Dedifferentiated amniotic fluid mesenchymal stem cell (primary cell): ENCODE measurements at regions not wholly inside any gene's neighbourhood (a gene's known extent, or its start where the extent isn't known, plus 50 kb on each side); places are given as distances from the start of the nearest gene placed in this dataset.
"Not testable (repeated sequence)": the region's sequence is repeated elsewhere in the genome, so short reads cannot be mapped to it uniquely, and the experiment has no call there.

Experiments used
- DNase-seq: peaks from one replicate; pipeline ENCODE4 v3.0.0-alpha.2; 2016; ENCODE audit errors: extremely low spot score

DNA sequence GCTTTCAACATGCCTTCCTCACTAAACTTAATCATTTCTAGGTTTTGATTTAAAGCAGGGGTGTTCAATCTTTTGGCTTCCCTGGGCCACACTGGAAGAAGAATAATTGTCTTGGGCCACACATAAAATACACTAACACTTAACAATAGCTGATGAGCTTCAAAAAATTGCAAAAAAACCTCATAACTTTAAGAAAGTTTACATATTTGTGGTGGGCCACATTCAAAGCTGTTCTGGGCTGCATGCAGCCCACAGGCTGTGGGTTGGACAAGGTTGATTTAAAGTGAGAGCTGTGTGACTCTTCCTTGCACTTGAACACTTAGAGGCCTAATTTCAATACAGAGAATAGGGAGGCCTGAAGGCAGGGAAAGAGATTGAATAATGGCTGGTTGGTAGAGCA, 598.3 kb downstream of the EFNA5 start:
- DNase-seq: no peak

GRCh38 chr5:107068782-107069181, 602.0 kb downstream of the EFNA5 start:
- DNase-seq: no peak

DNA sequence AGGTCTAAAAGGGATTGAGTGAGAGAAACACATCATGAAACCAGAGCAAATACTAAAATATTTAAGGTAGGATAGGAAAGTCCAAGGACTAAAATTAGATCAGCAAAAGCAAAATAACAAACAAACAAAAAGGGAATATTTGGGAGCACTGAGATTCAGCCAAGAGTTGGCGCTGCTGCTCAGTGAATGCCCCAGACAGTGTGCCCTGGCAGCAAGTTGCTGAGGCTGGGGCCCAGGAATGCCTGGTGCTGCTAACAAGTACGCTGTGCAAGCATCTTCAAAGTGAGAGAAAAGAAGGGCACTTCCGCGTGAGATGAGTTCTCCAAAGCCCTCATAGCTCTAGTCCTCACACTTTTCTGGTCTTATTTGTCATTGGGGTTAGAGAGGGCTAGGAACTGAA, 603.3 kb downstream of the EFNA5 start:
- no peak for DNase-seq

- DNase-seq: no peak
Measured at GRCh38 chr5:107063511-107063910, 607.2 kb downstream of the EFNA5 start.

DNA sequence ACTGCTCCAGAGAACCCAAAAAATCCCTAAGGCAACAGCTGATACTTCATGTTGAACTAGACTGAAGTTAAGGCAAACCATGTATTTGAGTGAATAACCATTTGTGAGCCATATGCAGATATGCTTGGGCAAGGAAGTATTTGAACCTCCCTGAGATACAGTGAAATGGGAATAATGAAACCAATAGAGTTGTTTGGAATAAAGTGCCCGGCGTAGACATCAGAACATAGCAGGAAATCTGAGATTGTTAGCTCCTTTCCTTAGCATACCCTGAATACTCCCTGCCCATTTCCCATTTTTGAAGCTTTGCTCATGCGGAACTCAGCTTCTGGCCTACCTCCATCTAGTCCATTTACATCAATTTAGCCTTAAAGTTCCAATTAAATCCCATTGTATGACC, 611.9 kb downstream of the EFNA5 start:
- DNase-seq: no peak

DNA sequence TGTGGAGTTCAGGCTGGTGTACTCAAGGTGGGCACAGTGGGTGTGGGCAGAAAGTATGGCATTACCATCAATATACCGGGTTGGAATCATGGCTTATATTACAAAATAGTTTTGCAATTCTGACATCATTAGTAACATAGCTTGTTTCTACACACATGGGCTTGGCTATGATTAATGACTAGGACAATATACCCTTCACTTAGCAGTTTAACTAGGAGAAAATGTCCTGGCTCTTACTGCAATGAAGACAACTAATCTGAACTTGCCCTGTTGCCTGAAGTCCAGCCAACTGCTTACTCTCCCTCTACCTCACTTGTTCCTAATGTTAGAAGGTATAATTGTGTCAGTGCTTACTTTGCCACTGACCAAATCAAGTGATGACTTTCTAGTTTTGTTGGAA, 612.5 kb downstream of the EFNA5 start:
- no peak for DNase-seq

DNA sequence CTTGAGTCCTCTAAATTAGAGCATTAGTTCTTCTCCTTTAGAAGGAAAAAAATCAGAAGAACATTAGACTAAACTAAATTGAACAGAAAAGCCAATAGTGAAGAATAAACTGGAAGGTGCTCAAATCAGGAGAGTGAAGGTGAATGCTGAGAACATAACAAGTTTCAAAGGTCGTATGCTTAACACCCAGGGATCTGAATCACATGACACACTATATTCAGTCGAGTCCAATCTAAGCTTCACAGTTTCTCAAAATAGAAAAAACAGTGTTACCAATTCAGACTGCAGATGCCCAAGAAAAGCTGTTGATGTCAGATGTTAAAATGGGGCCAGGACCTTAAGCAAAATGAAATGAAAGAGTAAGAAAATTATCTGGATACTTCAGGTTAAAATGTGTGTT, 614.5 kb downstream of the EFNA5 start:
- no peak for DNase-seq

- DNase-seq: no peak
Measured at GRCh38 chr5:107047048-107047447, 623.7 kb downstream of the EFNA5 start.

DNA sequence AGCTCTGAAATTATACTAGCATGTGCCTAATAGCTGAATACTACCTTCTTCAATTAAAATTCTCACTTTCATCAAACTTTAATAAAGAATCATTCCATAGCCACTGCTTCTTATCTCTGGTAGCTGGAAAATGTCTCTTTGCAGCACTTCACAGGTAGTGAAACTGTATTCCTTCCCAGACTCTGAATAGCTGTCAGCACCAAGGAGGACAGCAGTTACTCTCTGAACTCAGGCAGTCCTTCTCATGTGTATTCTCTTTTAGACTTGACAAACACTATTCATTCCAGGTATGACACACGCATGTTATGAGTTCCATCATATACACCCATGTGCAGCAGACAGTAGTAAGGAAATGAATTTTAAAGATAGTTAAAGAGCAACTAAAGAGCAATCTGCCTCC, 627.1 kb downstream of the EFNA5 start:
- DNase-seq: no peak

DNA sequence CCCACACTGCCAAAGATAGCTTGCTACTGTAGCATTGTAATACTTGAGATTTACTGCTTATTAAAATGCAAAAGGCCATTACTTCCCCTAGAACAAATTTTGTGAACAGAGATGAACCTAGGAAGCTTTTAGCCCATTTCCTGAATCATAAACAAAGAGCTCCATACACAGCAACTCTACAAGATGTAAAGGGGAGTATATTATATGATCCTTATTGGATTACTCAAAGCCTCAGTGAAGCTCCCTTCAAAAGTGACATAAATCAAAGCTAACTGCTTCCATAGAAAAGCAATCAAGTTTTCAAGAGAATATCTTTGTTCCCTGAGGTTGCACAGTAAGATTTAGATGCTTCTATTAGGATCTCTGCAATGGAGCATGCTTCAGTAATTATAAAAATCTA, 629.8 kb downstream of the EFNA5 start:
- DNase-seq: no peak

- DNase-seq: no peak
Measured at GRCh38 chr5:107032629-107033028, 638.1 kb downstream of the EFNA5 start.

DNA sequence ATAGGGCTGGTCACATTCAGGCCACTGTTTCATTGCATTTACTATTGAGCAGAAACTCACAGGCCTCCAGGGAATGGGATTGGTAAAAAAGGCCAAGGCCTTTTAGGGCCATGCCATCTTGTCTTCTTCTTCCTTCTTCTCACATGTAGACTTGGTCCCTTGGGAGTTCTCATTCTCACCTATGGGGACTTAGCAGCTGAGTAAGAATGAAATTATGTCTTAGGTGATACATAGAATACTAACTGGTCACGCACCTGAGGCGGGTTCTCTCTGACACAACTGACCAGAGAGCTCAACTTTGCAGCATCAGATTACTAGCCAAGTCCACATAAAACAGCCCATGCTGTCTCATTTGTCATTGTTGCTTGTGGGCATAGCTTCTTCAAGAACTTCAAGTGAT, 641.8 kb downstream of the EFNA5 start:
- DNase-seq: no peak

GRCh38 chr5:107025712-107026497, 644.8 kb downstream of the EFNA5 start:
- DNase-seq: no peak

- no peak for DNase-seq
Measured at GRCh38 chr5:107023732-107024131, 647.0 kb downstream of the EFNA5 start.

DNA sequence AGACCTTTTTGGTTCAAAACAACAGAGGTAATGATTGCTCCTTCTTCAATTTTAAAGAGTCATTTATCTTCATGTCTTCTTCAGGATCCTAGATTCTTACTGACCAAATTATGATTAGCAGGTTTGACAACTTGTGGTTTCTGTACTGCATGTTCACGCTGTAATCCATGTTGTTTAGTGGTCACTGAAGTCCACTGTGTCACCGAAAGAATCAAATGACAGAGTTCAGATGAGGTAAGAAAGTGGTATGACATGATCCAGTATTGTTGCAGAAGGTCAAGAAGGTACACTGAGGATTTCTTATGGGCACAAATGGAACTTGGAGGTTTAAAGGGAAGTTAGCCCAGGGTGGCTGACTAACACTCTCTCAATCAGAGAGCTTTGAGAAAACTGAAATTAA, 649.2 kb downstream of the EFNA5 start:
- no peak for DNase-seq

DNA sequence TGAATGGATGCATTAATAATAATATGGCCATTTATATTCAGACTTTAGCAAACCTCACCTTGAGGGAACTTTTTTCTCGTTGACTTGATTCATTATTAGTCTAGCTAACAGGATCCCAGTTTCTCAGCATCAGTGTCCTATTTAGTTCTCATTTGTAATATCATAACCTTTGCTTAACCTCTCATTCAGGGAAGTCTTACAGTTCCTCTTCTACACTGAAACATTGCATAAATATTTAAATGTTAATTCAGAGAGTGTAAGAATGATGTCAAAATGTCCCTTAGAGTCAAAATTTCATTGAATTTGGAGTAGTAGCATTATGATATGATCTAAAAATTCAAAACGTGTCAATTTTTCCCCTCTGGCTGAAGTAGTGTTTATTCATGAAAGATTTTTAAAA, 650.1 kb downstream of the EFNA5 start:
- no peak for DNase-seq

GRCh38 chr5:107017616-107018015, 653.1 kb downstream of the EFNA5 start:
- no peak for DNase-seq

- DNase-seq: no peak
Measured at GRCh38 chr5:107012371-107012770, 658.4 kb downstream of the EFNA5 start.

GRCh38 chr5:107011605-107012004, 659.1 kb downstream of the EFNA5 start:
- DNase-seq: no peak

GRCh38 chr5:107010060-107010459, 660.7 kb downstream of the EFNA5 start:
- no peak for DNase-seq

DNA sequence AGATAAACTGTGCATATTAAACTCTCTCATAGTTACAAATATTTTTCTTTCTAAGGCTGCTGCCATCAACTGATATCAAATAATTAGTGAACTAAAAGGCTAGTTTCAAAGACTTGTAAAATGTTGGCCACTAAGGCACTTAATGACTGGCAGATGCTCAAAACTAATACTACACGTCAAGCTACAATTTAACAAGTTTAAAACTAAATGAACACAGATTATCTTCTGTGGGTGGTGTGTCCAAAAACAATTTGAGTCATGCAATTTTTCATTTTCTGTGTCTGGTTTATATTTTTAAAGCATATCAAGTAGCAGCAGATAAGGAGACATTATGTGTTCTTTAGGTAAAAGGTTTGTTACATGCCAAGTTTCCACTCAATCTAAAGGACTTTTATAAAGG, 665.1 kb downstream of the EFNA5 start:
- no peak for DNase-seq

DNA sequence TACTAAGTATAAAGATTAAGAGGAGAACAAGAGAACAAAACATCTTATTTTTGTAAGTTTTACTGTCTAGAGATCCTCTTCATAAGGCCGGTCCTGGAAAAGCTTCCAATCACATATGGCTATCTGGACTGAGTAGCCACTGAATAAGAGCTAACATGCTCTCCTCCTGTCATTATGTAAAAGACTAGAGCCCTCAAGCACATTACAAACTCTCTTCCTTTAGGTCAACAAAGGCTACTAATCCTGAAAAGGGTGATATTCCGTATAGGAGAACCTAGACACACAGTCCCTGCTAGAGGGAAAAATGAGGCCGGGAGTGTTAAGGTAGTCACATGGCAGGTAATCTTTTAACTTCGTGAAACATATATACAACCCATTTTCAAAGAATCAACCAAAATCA, 665.6 kb downstream of the EFNA5 start:
- no peak for DNase-seq

GRCh38 chr5:107002115-107002514, 668.6 kb downstream of the EFNA5 start:
- no peak for DNase-seq

- DNase-seq: not testable (repeated sequence)
Measured at GRCh38 chr5:106999506-106999905, 671.2 kb downstream of the EFNA5 start.
